C4-2B (cell line): ENCODE measurements at regions not wholly inside any gene's neighbourhood (a gene's known extent, or its start where the extent isn't known, plus 50 kb on each side); places are given as distances from the start of the nearest gene placed in this dataset.

Experiments
- H3K27ac ChIP-seq: fragments of 450-650 bp; 2 replicates; pipeline ENCODE4 v1.5.1; 2017
- ZFX ChIP-seq: fragments of 450-650 bp; IDR thresholded peaks from 2 replicates; pipeline ENCODE4 v1.6.1; 2017
- TF ChIP-seq, protein P1 (sequence below): fragments of 450-650 bp; conservative IDR thresholded peaks from 2 replicates; pipeline ENCODE4 v1.5.1; 2017; ENCODE audit warnings: mild to moderate bottlenecking

DNA sequence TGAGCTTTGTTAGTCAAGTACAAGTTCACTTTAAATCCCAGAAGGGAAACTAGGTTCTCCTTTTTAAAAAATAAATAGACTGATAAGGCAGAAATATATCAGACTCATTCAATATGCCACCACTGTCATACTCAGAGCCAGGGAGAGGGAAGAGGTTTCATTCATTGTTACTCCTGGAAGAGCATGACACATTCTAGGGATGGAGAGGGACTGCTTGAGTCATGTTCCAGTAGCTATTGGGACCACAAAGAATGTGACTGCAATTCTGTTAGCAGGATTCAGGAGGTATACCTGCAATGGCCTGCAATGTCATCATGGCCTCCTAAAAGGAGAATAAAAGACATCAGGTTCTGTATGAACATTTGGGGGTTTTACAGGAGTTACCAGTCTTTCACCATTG, 167.6 kb downstream of the TFAP2B start:
- no peak overlapping the region for H3K27ac ChIP-seq
- TF ChIP-seq, protein P1, sequence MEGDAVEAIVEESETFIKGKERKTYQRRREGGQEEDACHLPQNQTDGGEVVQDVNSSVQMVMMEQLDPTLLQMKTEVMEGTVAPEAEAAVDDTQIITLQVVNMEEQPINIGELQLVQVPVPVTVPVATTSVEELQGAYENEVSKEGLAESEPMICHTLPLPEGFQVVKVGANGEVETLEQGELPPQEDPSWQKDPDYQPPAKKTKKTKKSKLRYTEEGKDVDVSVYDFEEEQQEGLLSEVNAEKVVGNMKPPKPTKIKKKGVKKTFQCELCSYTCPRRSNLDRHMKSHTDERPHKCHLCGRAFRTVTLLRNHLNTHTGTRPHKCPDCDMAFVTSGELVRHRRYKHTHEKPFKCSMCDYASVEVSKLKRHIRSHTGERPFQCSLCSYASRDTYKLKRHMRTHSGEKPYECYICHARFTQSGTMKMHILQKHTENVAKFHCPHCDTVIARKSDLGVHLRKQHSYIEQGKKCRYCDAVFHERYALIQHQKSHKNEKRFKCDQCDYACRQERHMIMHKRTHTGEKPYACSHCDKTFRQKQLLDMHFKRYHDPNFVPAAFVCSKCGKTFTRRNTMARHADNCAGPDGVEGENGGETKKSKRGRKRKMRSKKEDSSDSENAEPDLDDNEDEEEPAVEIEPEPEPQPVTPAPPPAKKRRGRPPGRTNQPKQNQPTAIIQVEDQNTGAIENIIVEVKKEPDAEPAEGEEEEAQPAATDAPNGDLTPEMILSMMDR: no peak
- TF ChIP-seq ZFX: no peak

DNA sequence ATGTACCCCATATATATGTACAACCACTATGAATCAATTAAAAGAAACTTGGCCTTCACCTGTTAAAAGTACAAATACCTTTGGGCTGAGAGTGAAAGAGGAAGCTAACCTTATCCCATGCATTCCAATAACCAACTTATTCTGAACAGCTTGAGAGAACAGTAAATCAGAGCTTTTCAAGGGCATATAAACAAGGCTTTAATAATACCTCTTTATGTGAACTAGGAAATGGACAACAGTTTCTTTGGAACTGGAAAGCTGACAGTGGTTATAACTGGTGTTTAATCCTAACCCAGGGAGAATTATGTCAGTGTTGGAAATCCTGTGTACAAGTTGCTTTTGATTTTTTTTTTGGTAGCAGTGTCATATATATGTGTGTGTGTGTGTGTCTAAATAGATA, 170.5 kb downstream of the TFAP2B start:
- no peak for TF ChIP-seq ZFX
- TF ChIP-seq, protein P1: no peak

DNA sequence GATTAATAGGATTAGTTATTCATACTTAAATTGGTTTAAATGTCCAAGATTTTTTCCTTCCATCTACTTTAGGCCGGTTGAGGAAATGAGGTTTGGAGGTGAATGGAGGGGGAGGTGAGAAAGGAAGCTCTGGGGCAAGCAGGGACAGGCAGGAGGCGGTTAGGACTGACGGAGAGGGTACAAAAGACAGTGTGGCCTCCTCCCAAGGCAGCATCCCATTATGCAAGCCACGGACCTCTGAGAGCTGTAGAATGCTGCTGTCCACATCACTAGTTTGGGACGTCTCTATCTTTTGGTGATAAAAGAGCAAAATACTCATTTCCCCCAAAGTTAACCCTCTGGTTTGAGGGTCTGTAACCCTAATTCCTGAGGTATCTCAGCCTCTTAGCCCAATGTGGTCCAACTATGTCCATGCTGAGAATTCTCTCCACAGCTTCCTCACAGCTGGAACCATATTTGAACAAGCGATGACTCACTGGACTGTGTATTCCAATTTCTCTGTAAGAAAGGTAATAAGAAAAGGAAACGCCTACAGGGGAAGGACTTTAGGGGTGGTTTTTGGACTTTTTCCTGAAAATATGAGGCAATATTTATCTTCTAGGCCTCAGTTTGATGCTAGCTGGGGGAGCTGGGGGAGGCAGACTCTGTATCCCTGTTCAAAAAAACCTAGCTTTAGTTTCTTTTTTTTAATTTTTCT, 172.2 kb downstream of the TFAP2B start:
- TF ChIP-seq, protein P1: no peak
- no peak for TF ChIP-seq ZFX
- H3K27ac ChIP-seq: no peak overlapping the region

More for the DNA sequence above, 170.5 kb downstream of the TFAP2B start:
- H3K27ac ChIP-seq: no peak overlapping the region

DNA sequence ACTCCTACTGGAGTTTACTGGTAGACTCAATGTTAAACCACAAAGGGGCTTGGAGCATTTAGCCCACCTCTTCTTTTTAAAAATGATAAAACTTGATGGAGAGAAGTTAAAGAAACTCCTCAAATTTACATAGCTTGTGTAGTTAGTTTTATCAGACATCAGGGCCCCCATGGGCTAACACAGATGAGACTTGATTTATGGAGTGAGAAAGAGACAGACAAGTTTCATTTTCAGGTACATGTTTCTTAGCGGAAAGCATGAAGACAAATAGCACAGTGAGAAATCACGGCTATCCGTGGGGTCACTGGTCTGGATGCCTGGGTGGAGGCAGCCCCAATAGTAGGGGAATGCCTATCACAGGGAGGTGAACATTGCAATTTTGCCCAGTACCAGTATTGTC, 173.6 kb downstream of the TFAP2B start:
- TF ChIP-seq, protein P1: no peak
- no peak for TF ChIP-seq ZFX
- no peak overlapping the region for H3K27ac ChIP-seq

DNA sequence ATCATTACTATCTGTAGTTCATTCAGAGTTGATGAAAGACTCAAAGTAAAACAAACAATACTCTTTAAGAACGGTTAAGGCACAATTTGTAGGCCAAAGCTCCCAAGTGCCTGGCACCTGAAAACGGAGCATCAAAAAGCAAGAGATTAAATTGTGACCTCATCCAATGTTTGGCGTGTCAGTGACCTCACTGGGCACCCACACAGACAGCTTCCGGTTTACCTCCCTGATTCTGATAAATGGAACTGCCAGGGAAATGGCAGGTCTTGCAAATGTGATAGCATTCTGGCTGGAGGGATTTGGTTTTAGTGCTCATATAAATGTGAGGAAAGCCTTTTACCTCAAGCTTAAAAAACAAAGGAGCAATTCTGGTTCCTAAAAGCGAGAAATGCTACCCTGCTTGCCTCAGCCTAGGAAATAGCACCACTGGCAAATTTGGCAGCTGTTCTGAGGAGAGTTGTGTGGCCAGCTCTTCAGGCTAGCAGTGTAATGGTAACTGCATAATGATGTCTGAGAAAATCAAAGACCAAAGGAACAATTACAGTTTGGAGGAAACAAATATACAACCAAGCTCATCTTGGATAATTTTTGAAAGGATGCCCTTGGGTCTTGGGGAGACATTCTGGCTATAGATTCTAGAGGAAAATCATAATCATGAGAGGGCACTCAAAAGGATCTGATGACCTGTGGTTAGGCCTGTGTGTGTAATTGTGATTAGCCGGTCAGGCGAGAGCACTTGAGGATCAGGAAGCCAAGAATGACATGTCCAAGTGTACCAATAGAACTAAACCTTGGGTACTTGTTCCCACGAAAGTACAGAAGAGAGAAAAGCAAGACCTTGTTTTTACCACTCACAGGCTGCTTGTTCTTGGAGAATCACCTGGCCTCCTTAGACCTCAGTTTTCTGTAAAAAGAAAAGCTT, 174.3 kb downstream of the TFAP2B start:
- TF ChIP-seq, protein P1: no peak
- no peak for TF ChIP-seq ZFX
- no peak overlapping the region for H3K27ac ChIP-seq

DNA sequence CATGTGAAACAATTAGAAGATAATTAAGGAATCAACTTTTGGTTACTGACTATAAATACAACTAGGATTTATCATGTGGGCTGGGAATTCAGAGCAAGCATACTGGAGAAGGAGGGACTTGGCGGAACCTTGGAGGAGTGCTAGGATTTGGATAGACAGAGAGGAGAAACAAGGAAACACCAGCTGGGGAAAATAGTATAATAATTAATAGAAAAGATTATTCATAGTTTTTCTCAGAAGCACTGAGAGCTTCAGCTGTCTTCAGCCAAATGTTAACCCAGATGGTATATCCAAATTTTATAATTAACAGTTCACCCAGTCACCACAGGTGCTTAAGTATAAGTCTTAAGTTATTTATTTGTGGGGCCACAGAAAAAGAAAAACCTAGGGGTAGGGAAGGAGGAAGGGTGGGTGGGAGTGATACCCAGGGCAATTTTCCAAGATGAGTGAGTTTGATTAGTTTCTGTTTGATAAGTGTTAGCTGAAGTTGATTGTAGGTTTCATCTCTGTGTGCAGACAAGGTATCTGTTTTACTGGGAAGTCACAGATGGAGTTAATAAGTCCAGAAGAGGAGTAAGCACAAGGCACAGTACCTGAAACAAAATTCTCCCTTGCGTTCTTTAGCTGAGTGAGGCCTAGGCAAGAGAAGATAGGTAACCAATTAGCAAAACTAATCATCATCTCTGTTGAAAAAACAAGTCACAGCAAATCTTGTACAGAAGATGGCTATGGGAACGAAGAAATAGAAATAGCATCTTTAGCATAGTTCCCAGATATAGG, 175.5 kb downstream of the TFAP2B start:
- TF ChIP-seq, protein P1: no peak
- no peak for TF ChIP-seq ZFX
- no peak overlapping the region for H3K27ac ChIP-seq
